MM.1S (cell line): ENCODE measurements at regions not wholly inside any gene's neighbourhood (a gene's known extent, or its start where the extent isn't known, plus 50 kb on each side); places are given as distances from the start of the nearest gene placed in this dataset.

Source experiments
- CTCF ChIP-seq: fragments of 300-600 bp; sonication (generic); IDR thresholded peaks from 2 replicates; pipeline ENCODE4 v1.5.1; 2016; ENCODE audit warnings: antibody characterized with exemption, low read length, mixed read lengths
- EZH2 ChIP-seq: fragments of 300-600 bp; sonication (generic); optimal IDR thresholded peaks from 2 replicates; pipeline ENCODE3; 2017; ENCODE audit warnings: low read depth, mild to moderate bottlenecking, antibody characterized with exemption, low read length, mixed read lengths

GRCh38 chr4:30855232-30855631 lies 135.1 kb downstream of the PCDH7 start:
- TF ChIP-seq CTCF: no peak
- no peak for TF ChIP-seq EZH2
